ENCODE measurements at regions not wholly inside any gene's neighbourhood (a gene's known extent, or its start where the extent isn't known, plus 50 kb on each side); places are given as distances from the start of the nearest gene placed in this dataset.

GRCh38 chr21:19759836-19760235 lies 1238.4 kb upstream of the NCAM2 start:
- no peak for TF ChIP-seq CTCF (IDR thresholded peaks at IDR 0.05)
- no peak for TF ChIP-seq EP300 (IDR thresholded peaks at IDR 0.05)
- no peak for TF ChIP-seq POLR2A (IDR thresholded peaks at IDR 0.05)
- no peak for TF ChIP-seq POLR2AphosphoS5 (IDR thresholded peaks at IDR 0.05)
- intact Hi-C loops (cut with DNase I): no loop called here

GRCh38 chr21:19767546-19767945 lies 1230.7 kb upstream of the NCAM2 start:
- Histone ChIP-seq H3K4me1 (no peaks in the 10 kb centered on the region), H3K4me3 (no peak overlapping the region), H3K27me3 (no peaks in the 10 kb centered on the region), H3K27ac (no peak overlapping the region), H3K36me3 (no peaks in the 10 kb centered on the region), H3K9me3 (no peaks in the 10 kb centered on the region)
- intact Hi-C loops (cut with DNase I): no loop called here
- DNase-seq: no peak
- WGBS, 2 donors: 9 to 46% methylated on average over 1 of the region's 1 CpG
- TF ChIP-seq POLR2A (IDR thresholded peaks at IDR 0.05) (no peak), CTCF (IDR thresholded peaks at IDR 0.05) (no peak), EP300 (IDR thresholded peaks at IDR 0.05) (no peak), POLR2AphosphoS5 (IDR thresholded peaks at IDR 0.05) (no peak)

More at GRCh38 chr21:19759836-19760235, 1238.4 kb upstream of the NCAM2 start:
- Histone ChIP-seq H3K27me3 (no peaks in the 10 kb centered on the region), H3K36me3 (no peaks in the 10 kb centered on the region), H3K4me3 (no peak overlapping the region), H3K27ac (no peak overlapping the region), H3K9me3 (no peaks in the 10 kb centered on the region), H3K4me1 (no peaks in the 10 kb centered on the region)
- WGBS, 2 donors: 89 to 95% methylated on average over 19 of the region's 19 CpGs
- DNase-seq: no peak

- H3K4me3 ChIP-seq: no peak overlapping the region
- TF ChIP-seq EP300 (IDR thresholded peaks at IDR 0.05) (no peak), CTCF (IDR thresholded peaks at IDR 0.05) (no peak), POLR2A (IDR thresholded peaks at IDR 0.05) (no peak), POLR2AphosphoS5 (IDR thresholded peaks at IDR 0.05) (no peak)
- no peaks in the 10 kb centered on the region for H3K36me3 ChIP-seq
- 83 to 86% methylated on average over 2 of the region's 2 CpGs for WGBS, 2 donors
- no peaks in the 10 kb centered on the region for H3K9me3 ChIP-seq
- intact Hi-C loops (cut with DNase I): no loop called here
- H3K27ac ChIP-seq: no peak overlapping the region
- no peaks in the 10 kb centered on the region for H3K27me3 ChIP-seq
- DNase-seq: no peak
- no peaks in the 10 kb centered on the region for H3K4me1 ChIP-seq
Measured at GRCh38 chr21:19771881-19772280, 1226.3 kb upstream of the NCAM2 start.

- TF ChIP-seq POLR2A (IDR thresholded peaks at IDR 0.05) (no peak), POLR2AphosphoS5 (IDR thresholded peaks at IDR 0.05) (no peak), EP300 (IDR thresholded peaks at IDR 0.05) (no peak), CTCF (IDR thresholded peaks at IDR 0.05) (no peak)
- H3K4me3 ChIP-seq: no peak overlapping the region
- H3K36me3 ChIP-seq: no peaks in the 10 kb centered on the region
- no peaks in the 10 kb centered on the region for H3K9me3 ChIP-seq
- no peaks in the 10 kb centered on the region for H3K27me3 ChIP-seq
- no peaks in the 10 kb centered on the region for H3K4me1 ChIP-seq
- intact Hi-C loops (cut with DNase I): no loop called here
- no peak for DNase-seq
- 84 to 85% methylated on average over 1 of the region's 1 CpG for WGBS, 2 donors
- no peak overlapping the region for H3K27ac ChIP-seq
Measured at GRCh38 chr21:19776076-19776475, 1222.1 kb upstream of the NCAM2 start.
